GM18511 (cell line): ENCODE measurements at regions not wholly inside any gene's neighbourhood (a gene's known extent, or its start where the extent isn't known, plus 50 kb on each side); places are given as distances from the start of the nearest gene placed in this dataset.

ENCODE experiments used
- ATAC-seq: cut with Tn5 transposase; IDR thresholded peaks from one replicate; pipeline ENCODE4 v1.9.1; 2021; ENCODE audit warnings: mild to moderate bottlenecking, moderate library complexity; ENCODE audit not compliant: unreplicated experiment

DNA sequence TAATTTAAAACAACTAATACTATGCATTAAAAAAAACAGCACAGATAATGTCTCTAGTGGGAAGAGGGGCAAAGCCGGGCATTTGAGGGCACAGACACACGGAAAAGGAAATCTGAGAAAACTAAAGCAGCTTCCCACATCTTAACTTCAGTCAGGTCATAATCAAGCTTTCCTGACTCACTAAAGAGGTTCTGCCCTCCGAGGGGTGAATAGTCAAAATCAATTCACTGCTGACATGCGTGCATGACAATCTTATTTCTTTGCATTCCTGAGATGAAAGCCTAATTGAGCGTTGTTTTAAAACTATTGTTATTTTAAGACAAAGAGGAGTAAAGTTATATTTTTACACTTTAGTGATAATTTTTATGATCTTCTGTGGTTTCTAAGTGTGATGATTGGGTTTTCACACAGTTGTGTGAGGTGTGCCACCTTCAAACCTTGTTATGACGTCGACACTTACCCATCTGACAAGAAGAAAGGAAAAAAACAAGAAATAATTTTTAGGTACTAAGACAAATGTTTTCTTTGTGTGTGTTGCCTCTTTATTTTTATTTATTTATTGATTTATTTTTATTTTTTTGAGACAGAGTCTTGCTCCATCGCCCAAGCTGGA is 90.9 kb downstream of the GATA6 start:
- ATAC-seq: no peak

DNA sequence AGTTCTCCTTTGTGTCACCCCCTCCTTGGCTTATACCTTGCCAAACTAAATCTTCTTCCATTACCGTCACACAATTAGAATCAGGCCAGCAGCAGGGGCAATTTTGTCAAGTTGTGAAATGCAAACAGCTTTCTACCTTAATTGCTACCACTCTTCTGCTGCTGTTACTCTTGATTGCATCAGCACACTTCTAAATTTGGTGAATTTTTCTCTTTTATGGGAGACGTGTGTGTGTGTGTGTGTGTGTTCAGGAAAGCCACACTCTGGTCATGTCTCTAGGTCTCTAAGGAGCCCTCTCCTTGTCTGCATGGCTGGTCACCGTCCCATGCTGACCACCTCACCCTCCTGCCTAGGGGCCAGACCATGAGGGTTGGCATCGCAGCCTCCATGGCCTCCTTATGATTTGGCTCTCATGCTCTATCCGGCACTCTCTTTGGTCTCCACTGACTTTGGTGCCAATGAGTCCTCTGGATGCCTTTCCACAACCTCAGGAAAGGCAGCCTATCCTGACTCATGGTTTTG is 87.7 kb downstream of the GATA6 start:
- ATAC-seq: no peak

DNA sequence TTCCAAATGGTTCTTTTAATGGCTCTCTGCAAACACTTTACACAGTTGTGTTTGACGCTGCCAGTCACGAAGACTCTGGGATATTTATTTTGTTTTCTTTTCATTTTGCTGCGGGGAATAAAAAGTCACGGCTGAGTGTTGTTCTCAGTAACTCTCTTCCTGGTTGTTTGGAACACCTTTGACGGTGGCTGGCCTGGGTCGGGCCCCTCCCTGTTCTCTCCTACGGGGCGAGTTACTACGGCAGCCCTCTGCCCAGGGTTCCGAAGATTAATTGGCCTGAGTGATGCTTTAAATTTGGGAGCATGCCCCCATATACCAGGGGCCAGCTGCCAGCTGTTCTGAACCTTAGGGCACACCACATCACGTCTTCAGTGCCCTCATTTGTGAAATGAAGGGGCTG is 84.7 kb downstream of the GATA6 start:
- ATAC-seq: no peak

DNA sequence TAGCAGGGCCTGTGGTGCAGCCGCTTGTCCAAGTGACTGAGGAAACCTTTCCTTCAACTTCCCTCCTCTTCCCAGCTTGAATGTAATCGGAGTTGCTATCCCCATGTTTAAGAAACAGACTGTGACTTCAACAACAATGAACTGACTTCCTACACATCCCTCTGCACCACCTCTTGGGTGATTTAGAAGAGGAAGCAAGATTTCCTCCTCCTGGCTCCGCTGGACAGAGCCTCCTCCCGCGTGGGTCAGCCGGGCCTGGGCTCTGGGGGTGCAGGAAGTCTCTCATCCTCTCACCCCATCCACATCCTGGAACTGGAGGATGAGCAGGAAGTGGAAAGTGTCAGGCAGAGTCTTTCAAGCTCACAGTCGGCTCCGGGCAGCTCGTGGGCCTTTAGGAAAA is 84.3 kb downstream of the GATA6 start:
- ATAC-seq: no peak

DNA sequence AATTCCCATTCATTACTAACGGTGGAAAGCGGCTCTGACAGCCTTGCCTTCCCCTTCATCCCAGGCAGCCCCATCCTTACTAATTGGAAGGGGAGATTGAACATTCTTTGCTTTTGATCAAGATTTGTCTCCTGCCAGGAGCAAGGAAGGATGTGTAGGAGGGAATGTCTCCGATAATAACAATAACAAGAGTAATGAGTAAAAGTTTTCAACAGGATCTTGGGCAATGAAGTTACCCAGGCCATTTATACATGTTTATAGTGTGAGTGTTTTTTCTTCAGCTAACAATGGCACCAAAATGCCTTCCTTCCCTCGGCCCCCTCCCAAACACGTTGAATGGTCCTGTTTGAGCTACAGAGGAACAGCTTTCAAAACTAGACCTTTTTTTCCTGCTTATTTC is 83.8 kb downstream of the GATA6 start:
- no peak for ATAC-seq
